IMR-90 (cell line): ENCODE measurements at regions not wholly inside any gene's neighbourhood (a gene's known extent, or its start where the extent isn't known, plus 50 kb on each side); places are given as distances from the start of the nearest gene placed in this dataset.

Source experiments
- ATAC-seq: fragments of 200-7000 bp; cut with Tn5 transposase; 2 replicates; pipeline ENCODE4 v1.9.1; 2020; ENCODE audit warnings: low read depth, mild to moderate bottlenecking, moderate library complexity
- BruUV-seq: library from RNA; stranded (reverse); fragments of 400-500 nt; replicated peaks from 2 replicates; lab custom pipeline; 2021; lab: Mats Ljungman, UMichigan
- CTCF ChIA-PET: fragments of 300-600 bp; formaldehyde crosslinking; extraction: SDS; loops from one replicate; lab custom pipeline; 2021; ENCODE audit warnings: antibody characterized with exemption; lab: Yijun Ruan, JAX
- POLR2A ChIA-PET: fragments of 300-600 bp; sonication (Branson Sonifier 250); formaldehyde crosslinking; loops from one replicate; lab custom pipeline; 2022; ENCODE audit warnings: antibody characterized with exemption; ENCODE audit not compliant: unreplicated experiment; lab: Charles Lee
- DNase-seq: peaks from one replicate; pipeline ENCODE4 v3.0.0; 2013
- H2AFZ ChIP-seq: replicated peaks from 2 replicates; pipeline ENCODE3; 2013; ENCODE audit warnings: low read length, mild to moderate bottlenecking; ENCODE audit not compliant: poor library complexity
- H2AK5ac ChIP-seq: 2 replicates; pipeline ENCODE4 v1.6.1; 2013; ENCODE audit warnings: low read depth, low read length, inconsistent platforms
- H2AK9ac ChIP-seq: replicated peaks from 2 replicates; pipeline ENCODE3; 2013; ENCODE audit warnings: mild to moderate bottlenecking, low read depth, low read length, moderate library complexity; ENCODE audit not compliant: poor library complexity
- H2BK120ac ChIP-seq: 2 replicates; pipeline ENCODE4 v1.6.1; 2013; ENCODE audit warnings: low read depth, low read length, inconsistent platforms
- H2BK15ac ChIP-seq: 3 replicates; pipeline ENCODE4 v1.6.1; 2013; ENCODE audit warnings: low read depth, low read length, inconsistent platforms
- H2BK20ac ChIP-seq: 2 replicates; pipeline ENCODE4 v1.6.1; 2013; ENCODE audit warnings: low read depth, mild to moderate bottlenecking, inconsistent platforms, low read length, moderate library complexity
- H2BK5ac ChIP-seq: 2 replicates; pipeline ENCODE4 v1.6.1; 2013; ENCODE audit warnings: mild to moderate bottlenecking, low read depth, low read length, inconsistent platforms; ENCODE audit not compliant: poor library complexity, severe bottlenecking
- H3K14ac ChIP-seq: replicated peaks from 2 replicates; pipeline ENCODE4 v1.6.1; 2013; ENCODE audit warnings: low read depth, low read length, inconsistent platforms
- H3K18ac ChIP-seq: 2 replicates; pipeline ENCODE4 v1.6.1; 2013; ENCODE audit warnings: low read depth, low read length, control low read depth
- H3K23ac ChIP-seq: 2 replicates; pipeline ENCODE4 v1.6.1; 2013; ENCODE audit warnings: low read depth, low read length, inconsistent platforms
- H3K27ac ChIP-seq: 2 replicates; pipeline ENCODE4 v1.5.1; 2013; ENCODE audit warnings: mild to moderate bottlenecking, control low read depth, low read length; ENCODE audit not compliant: insufficient read depth
- H3K27me3 ChIP-seq: 2 replicates; pipeline ENCODE4 v1.6.1; 2013; ENCODE audit warnings: low read length; ENCODE audit not compliant: control insufficient read depth, insufficient read depth
- H3K36me3 ChIP-seq: 2 replicates; pipeline ENCODE4 v1.6.1; 2013; ENCODE audit warnings: low read length, mixed read lengths; ENCODE audit not compliant: control insufficient read depth, insufficient read depth
- H3K4ac ChIP-seq: 2 replicates; pipeline ENCODE4 v1.6.1; 2013; ENCODE audit warnings: low read depth, low read length, inconsistent platforms
- H3K4me1 ChIP-seq: 2 replicates; pipeline ENCODE4 v1.6.1; 2013; ENCODE audit warnings: low read length, mixed read lengths; ENCODE audit not compliant: control insufficient read depth, insufficient read depth
- H3K4me2 ChIP-seq: 2 replicates; pipeline ENCODE4 v1.6.1; 2013; ENCODE audit warnings: low read depth, mild to moderate bottlenecking, control low read depth, low read length, moderate library complexity
- H3K4me3 ChIP-seq: 2 replicates; pipeline ENCODE4 v1.5.1; 2013; ENCODE audit warnings: low read depth, mild to moderate bottlenecking, control low read depth, low read length, moderate library complexity; ENCODE audit not compliant: insufficient read depth
- H3K56ac ChIP-seq: 2 replicates; pipeline ENCODE4 v1.6.1; 2013; ENCODE audit warnings: low read length, inconsistent platforms; ENCODE audit not compliant: insufficient read depth; ENCODE audit errors: extremely low read depth
- H3K79me1 ChIP-seq, 2 experiments: 2 replicates each; pipeline ENCODE4 v1.6.1; 2013; ENCODE audit warnings: low read length in 2 of 2, inconsistent platforms in 1 of 2, low read depth in 1 of 2
- H3K9ac ChIP-seq: 2 replicates; pipeline ENCODE4 v1.6.1; 2013; ENCODE audit warnings: low read depth, low read length, control low read depth
- H3K9me1 ChIP-seq: 2 replicates; pipeline ENCODE4 v1.6.1; 2013; ENCODE audit warnings: low read length, inconsistent platforms; ENCODE audit not compliant: insufficient read depth
- H3K9me3 ChIP-seq: 2 replicates; pipeline ENCODE4 v1.6.1; 2013; ENCODE audit warnings: low read length; ENCODE audit not compliant: control insufficient read depth, insufficient read depth
- H4K20me1 ChIP-seq: 2 replicates; pipeline ENCODE4 v1.6.1; 2013; ENCODE audit warnings: low read length, inconsistent platforms; ENCODE audit not compliant: insufficient read depth
- H4K5ac ChIP-seq: 2 replicates; pipeline ENCODE4 v1.6.1; 2013; ENCODE audit warnings: mild to moderate bottlenecking, low read depth, low read length, control low read depth
- H4K8ac ChIP-seq, 2 experiments: 2 replicates each; pipeline ENCODE4 v1.6.1; 2013; ENCODE audit warnings: low read depth in 2 of 2, low read length in 2 of 2, control low read depth in 1 of 2, inconsistent platforms in 1 of 2
- H4K91ac ChIP-seq: 2 replicates; pipeline ENCODE4 v1.6.1; 2013; ENCODE audit warnings: low read depth, low read length, inconsistent platforms; ENCODE audit not compliant: insufficient read depth
- CEBPB ChIP-seq: IDR thresholded peaks from 2 replicates; pipeline ENCODE4 v1.6.1; 2012; ENCODE audit warnings: low read depth, low read length, improper control_type of control experiment
- CHD1 ChIP-seq: IDR thresholded peaks from 2 replicates; pipeline ENCODE4 v1.6.1; 2012; ENCODE audit warnings: low read depth, low read length, improper control_type of control experiment
- CTCF ChIP-seq: conservative IDR thresholded peaks from 2 replicates; pipeline ENCODE4 v1.5.1; 2012; ENCODE audit warnings: mild to moderate bottlenecking, low read depth, low read length, improper control_type of control experiment
- ELK1 ChIP-seq: fragments of 150-350 bp; IDR thresholded peaks from 2 replicates; pipeline ENCODE4 v1.6.1; 2016; ENCODE audit warnings: low read depth, mild to moderate bottlenecking, low read length, moderate library complexity, borderline replicate concordance
- MAFK ChIP-seq: IDR thresholded peaks from 2 replicates; pipeline ENCODE4 v1.6.1; 2012; ENCODE audit warnings: low read depth, low read length, improper control_type of control experiment
- MAZ ChIP-seq: IDR thresholded peaks from 2 replicates; pipeline ENCODE4 v1.6.1; 2012; ENCODE audit warnings: low read depth, mild to moderate bottlenecking, low read length, improper control_type of control experiment, moderate library complexity, borderline replicate concordance
- MXI1 ChIP-seq: IDR thresholded peaks from 2 replicates; pipeline ENCODE4 v1.6.1; 2012; ENCODE audit warnings: low read depth, mild to moderate bottlenecking, low read length, moderate library complexity, borderline replicate concordance
- NFE2L2 ChIP-seq: fragments of 150-350 bp; IDR thresholded peaks from 2 replicates; pipeline ENCODE4 v1.6.1; 2016; ENCODE audit warnings: low read depth, mild to moderate bottlenecking, low read length
- POLR2A ChIP-seq: IDR thresholded peaks from 2 replicates; pipeline ENCODE4 v1.6.1; 2012; ENCODE audit warnings: mild to moderate bottlenecking, low read depth, low read length
- RAD21 ChIP-seq: IDR thresholded peaks from 2 replicates; pipeline ENCODE4 v1.6.1; 2012; ENCODE audit warnings: low read length, improper control_type of control experiment
- RCOR1 ChIP-seq: IDR thresholded peaks from 2 replicates; pipeline ENCODE4 v1.6.1; 2012; ENCODE audit warnings: mild to moderate bottlenecking, low read length, improper control_type of control experiment; ENCODE audit not compliant: insufficient replicate concordance
- SMC3 ChIP-seq: fragments of 150-350 bp; IDR thresholded peaks from 2 replicates; pipeline ENCODE4 v1.6.1; 2016; ENCODE audit warnings: low read depth, mild to moderate bottlenecking, antibody characterized with exemption, low read length, moderate library complexity
- USF2 ChIP-seq: fragments of 150-350 bp; IDR thresholded peaks from 2 replicates; pipeline ENCODE4 v1.6.1; 2017; ENCODE audit warnings: mild to moderate bottlenecking, antibody characterized with exemption, low read length, low read depth
- WGBS, 2 experiments: methylation state at CpG; one replicate each; pipeline versions ENCODE4 v1.1.5 to v1.1.7; 2013; ENCODE audit warnings: missing lambda C conversion rate in 2 of 2; ENCODE audit not compliant: insufficient read length in 1 of 2; ENCODE audit errors: extremely low coverage in 2 of 2; 5-methylcytosine and 5-hydroxymethylcytosine counted together
- dilution Hi-C: fragments of 300-500 bp; cut with HindIII; formaldehyde crosslinking; loops from one replicate; pipeline ENCODE4 v1.14.3; 2018; ENCODE audit warnings: low sequenced_read_pairs; ENCODE audit not compliant: unreplicated experiment
- in situ Hi-C: fragments of 300-500 bp; cut with MboI; formaldehyde crosslinking; loops from 3 replicates; pipeline ENCODE4 v1.14.3; 2019; ENCODE audit warnings: low sequenced_read_pairs, inconsistent platforms, mixed read lengths
- intact Hi-C: fragments of 100-400 bp; cut with micrococcal nuclease; formaldehyde crosslinking; loops from 2 replicates; pipeline ENCODE4 v1.10.0; 2022

- Histone ChIP-seq H3K9me1 (no peaks in the 10 kb centered on the region), H3K4me3 (no peak overlapping the region), H3K23ac (no peak overlapping the region), H3K4me1 (no peaks in the 10 kb centered on the region), H3K4me2 (no peak overlapping the region), H3K56ac (no peak overlapping the region), H3K36me3 (no peaks in the 10 kb centered on the region), H4K20me1 (no peaks in the 10 kb centered on the region), H2BK20ac (no peak overlapping the region), H2BK120ac (no peak overlapping the region), H2AK9ac (no peak overlapping the region), H2BK15ac (no peak overlapping the region), H3K79me1 (no peaks in the 10 kb centered on the region), H3K18ac (no peak overlapping the region), H2AFZ (no peak overlapping the region), H3K14ac (no peak overlapping the region), H2BK5ac (no peak overlapping the region), H3K27me3 (no peaks in the 10 kb centered on the region), H3K9ac (no peak overlapping the region), H4K8ac (no peak overlapping the region), H4K91ac (no peak overlapping the region), H3K4ac (no peak overlapping the region), H3K9me3 (peaks cover 2% of the 10 kb centered on the region; the same call in 1 of the 2 replicates), H4K5ac (no peak overlapping the region), H2AK5ac (no peak overlapping the region), H3K27ac (no peak overlapping the region)
- no TSS peak for BruUV-seq
- DNase-seq (no peak), ATAC-seq (no peak)
- dilution Hi-C loops (no loop called here), in situ Hi-C loops (no loop called here), intact Hi-C loops (no loop called here)
- CTCF ChIA-PET: no interaction called here
- TF ChIP-seq MAFK (no peak), USF2 (no peak), POLR2A (no peak), SMC3 (no peak), CHD1 (no peak), CEBPB (no peak), RAD21 (no peak), MXI1 (no peak), NFE2L2 (no peak), ELK1 (no peak), RCOR1 (no peak), CTCF (no peak), MAZ (no peak)
- POLR2A ChIA-PET: no interaction called here
- WGBS, 2 experiments: no CpG with 5 or more reads among the region's 1 CpG
Measured at GRCh38 chr16:59880611-59881010, 1146.5 kb upstream of the GOT2 start.
